HG03575 (cell line): ENCODE measurements at regions not wholly inside any gene's neighbourhood (a gene's known extent, or its start where the extent isn't known, plus 50 kb on each side); places are given as distances from the start of the nearest gene placed in this dataset.
A peak's percentile ranks its signal among the peaks of the same experiment; 100 is the strongest.
"Not testable (repeated sequence)": the region's sequence is repeated elsewhere in the genome, so short reads cannot be mapped to it uniquely, and the experiment has no call there.

Experiments
- ATAC-seq: cut with Tn5 transposase; IDR thresholded peaks from one replicate; pipeline ENCODE4 v1.9.1; 2021; ENCODE audit not compliant: unreplicated experiment, insufficient number of reproducible peaks, low FRiP score; ENCODE audit errors: extremely low read depth

GRCh38 chr6:54535568-54535967 is 227.3 kb downstream of the TINAG start:
- no peak for ATAC-seq

DNA sequence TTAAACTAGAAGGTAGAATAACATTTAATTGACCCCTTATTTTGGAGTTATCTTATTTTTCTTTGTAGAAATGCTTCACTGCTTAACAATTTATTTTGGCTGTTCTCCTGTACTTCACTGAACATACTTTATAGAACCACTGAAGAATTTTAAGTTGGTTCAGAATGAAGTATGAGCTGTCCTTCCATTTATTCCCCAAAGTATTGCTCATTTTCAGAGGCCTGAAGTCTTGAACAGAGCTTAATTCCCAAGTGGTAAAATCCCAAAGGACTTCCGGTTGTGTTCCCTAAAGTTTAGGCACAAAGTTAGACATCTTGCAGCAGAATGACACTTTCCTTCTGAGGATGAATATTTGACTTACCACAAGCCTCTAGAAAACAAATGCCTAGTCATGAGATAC is 233.3 kb downstream of the TINAG start:
- no peak for ATAC-seq

- ATAC-seq = no peak
These were observed 250.9 kb downstream of the TINAG start for GRCh38 chr6:54559136-54559535.

GRCh38 chr6:54564188-54564587 is 255.9 kb downstream of the TINAG start:
- ATAC-seq = not testable (repeated sequence)

DNA sequence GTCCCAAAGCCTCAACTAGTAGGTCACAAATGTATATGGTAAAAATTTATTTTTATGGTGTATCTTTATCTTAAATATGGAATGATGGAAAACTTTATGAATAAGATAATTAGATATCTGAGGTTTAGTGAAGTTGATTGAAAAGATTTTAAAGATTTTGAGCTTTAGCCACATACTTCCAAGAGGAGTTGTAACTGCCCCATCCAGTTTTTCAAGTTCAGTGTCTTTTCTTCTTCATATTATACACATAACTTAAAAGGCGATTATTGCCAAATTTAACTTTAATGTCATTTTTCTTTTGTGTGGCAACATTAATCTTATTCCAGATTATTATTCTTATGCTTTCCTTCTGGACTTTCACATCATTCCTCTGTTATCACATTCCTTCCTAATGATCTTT is 266.4 kb downstream of the TINAG start:
- no peak for ATAC-seq

GRCh38 chr6:54578261-54578660 is 268.3 kb upstream of the FAM83B start:
- ATAC-seq = no peak

DNA sequence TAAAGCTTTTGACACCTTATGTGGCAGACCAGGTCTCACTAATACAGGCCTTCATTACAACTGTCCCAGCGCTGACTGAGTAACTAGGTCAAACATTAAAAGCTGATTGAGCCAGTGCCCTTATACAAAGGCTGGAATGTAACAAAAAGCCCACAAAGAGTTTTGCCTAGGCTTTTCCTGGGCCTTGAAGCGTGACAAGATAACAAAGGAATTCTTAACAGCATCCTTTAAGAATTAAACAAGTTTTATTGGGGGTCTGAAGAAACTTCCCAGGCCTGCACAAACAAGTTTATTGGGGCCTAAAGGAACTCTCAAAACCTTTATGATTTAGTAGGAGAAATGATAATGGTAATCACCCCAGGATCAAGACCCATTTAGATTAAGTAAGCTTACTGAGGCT is 267.6 kb upstream of the FAM83B start:
- ATAC-seq = no peak

DNA sequence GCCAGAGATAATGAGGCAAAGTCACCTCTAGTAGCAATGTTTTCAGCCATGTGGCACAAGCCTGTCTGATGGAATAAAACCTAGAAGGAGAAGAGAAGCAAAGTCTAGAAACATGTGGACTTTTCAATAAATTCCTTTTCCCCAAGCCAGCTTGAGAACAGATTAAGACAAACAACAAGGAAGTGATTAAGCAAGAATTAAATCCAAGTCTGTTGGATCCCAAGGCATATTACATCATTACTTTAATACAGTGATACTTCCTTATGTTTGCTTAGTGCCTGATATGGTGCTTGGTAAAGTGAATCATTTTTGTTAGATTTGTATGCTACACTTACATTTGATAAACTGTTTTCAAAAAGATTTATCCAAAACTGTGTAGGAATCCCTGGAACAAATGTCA is 260.3 kb upstream of the FAM83B start:
- no peak for ATAC-seq

GRCh38 chr6:54587277-54587676 is 259.3 kb upstream of the FAM83B start:
- no peak for ATAC-seq

DNA sequence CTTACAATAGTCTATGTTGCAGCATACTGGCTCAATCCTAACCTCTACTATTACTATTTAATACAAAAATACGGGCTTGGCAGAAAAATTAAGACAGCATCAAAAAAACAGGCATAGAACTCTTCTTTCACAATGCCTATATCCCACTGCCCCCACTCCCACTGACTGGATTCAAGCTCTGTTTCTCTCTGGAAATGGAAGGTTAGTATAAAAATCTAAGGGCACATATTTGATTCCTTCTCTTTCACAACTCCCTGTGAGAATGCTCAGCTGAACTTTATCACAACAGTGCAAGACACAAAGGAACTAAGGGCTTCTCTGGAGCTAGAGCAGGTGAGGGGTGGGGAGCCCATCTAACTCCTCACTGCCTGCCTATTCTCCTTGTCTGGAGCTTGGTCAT is 258.4 kb upstream of the FAM83B start:
- no peak for ATAC-seq

- no peak for ATAC-seq
These were observed 250.7 kb upstream of the FAM83B start for GRCh38 chr6:54595844-54596243.

DNA sequence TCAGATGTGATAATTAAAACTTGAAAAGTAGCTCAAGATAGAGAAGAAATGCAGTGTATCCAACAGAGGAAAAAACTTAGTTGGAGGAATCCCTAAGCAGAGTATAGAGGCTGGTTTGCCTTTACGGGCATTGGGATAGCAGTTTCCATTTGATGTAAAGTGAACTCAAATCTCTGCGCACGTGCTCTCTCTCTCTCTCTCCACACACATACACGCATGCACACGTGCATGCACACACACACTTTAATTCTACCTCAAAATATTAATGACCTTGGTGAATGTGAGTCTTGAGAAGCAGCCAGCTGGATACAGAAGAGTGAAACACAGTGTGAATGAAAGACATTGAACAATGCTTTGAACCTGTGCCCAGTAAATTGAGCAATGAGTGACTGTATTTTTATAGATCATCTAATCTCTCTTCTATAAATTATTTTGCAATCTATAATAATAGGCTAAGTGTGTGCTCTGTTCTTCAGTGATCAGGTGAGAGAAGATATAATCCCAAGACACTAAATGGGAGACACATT is 247.7 kb upstream of the FAM83B start:
- ATAC-seq = no peak

- ATAC-seq = no peak
These were observed 244.8 kb upstream of the FAM83B start for GRCh38 chr6:54601600-54602300.

DNA sequence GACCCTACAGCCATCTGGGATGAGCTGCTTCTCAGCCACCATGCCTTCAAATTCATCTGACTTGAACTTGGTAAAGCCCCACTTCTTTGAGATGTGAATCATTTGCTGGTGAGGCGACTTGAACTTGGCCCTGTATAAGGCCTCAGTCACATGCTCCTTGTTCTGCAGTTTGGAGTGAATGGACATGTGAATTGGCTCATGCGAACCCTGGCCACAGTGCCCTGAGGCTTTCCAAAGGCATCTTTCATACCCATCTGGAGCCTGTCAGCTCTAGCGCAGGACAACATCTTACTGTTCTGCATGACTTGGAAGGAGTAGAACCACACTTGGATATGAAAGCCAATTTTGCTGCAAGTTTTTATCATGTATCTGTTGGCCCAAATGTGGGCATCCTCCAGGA is 244.0 kb upstream of the FAM83B start:
- no peak for ATAC-seq

DNA sequence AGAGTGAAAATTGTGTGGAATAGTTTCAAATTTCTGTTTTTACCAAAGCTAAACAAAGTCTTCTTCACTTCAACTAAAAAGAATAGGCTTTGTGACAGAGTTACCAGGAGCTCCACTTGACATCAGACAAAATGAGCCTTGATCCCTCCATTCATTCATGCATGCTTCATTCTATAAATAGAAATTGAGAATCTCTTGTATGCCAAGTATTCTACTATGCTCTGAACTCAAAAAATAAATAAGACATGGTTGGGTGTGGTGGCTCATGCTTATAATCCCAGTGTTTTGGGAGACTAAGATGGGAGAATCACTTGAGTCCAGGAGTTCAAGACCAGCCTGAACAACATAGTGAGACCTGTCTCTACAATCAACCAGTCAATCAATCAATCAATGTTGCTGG is 236.6 kb upstream of the FAM83B start:
- ATAC-seq = no peak

- no peak for ATAC-seq
These were observed 233.0 kb upstream of the FAM83B start for GRCh38 chr6:54613596-54613995.

DNA sequence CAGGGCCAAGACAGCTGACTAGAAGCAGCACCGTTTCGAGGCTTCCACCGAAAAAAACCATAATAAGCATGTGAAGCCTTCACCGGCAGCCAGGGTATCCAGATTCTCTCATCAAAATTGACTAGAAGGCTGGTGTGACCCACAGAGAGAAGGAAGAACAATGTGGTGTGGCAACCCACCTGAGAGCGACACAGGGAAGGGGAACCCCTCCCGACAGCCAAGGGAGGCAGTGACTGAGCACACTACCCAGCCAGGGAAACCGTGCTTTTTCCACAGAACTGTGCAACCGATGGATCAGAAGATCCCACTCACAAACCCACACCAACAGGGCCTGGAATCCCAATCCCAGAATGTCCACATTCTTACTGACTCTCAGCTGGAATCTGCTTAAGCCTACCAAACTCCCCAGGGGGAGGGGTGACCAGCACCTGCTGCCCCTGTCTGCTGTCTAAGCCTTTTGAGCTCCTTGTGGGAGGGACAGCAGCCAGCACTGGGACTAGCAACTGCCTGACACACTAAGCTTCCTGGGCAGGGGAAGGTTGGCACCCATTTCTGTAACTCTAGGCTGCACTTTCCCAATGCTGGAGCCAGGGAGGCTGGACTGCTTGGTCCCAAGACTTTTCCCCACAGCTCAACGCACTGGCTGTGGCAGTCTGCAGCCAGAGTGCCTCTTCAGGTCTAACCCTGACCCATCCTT is 231.9 kb upstream of the FAM83B start:
- ATAC-seq = no peak

GRCh38 chr6:54617730-54618129 is 228.8 kb upstream of the FAM83B start:
- no peak for ATAC-seq

DNA sequence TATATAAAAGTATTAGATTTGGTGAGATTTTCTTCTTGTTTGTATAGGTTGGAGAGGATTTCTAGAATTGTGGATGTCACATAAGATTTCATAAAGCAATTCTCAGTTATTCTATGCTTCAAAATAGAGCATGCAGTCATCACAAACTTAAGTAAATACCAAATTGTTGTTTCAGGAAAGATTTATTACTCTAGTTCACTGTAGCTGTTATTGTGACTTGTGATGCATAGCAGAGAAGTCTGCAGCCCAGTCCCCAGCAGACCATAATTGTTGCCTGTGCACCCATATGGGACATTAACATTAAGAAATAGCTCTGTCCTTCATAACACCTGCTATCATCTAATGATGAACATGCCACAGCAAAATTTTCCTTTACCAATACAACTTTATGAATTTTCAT is 228.0 kb upstream of the FAM83B start:
- ATAC-seq = no peak

GRCh38 chr6:54619102-54619501 is 227.5 kb upstream of the FAM83B start:
- ATAC-seq = no peak

GRCh38 chr6:54621285-54621684 is 225.3 kb upstream of the FAM83B start:
- ATAC-seq = peak; percentile 69
